NCI-H146 treated with DMSO at 0.1 percent for 48 hours (cell line): ENCODE measurements at regions not wholly inside any gene's neighbourhood (a gene's known extent, or its start where the extent isn't known, plus 50 kb on each side); places are given as distances from the start of the nearest gene placed in this dataset.
"Not testable (repeated sequence)": the region's sequence is repeated elsewhere in the genome, so short reads cannot be mapped to it uniquely, and the experiment has no call there.

Experiments
- DNase-seq: peaks from one replicate; lab custom pipeline; 2025; ENCODE audit not compliant: unreplicated experiment; lab: John Stamatoyannopoulos, UW

- no peak for DNase-seq
Observed at GRCh38 chr7:39824456-39825200, 125.4 kb upstream of the CDK13 start.

- DNase-seq = no peak
Observed at GRCh38 chr7:39825401-39825980, 124.6 kb upstream of the CDK13 start.

- no peak for DNase-seq
Observed at GRCh38 chr7:39826166-39826565, 123.9 kb upstream of the CDK13 start.

- DNase-seq = no peak
Observed at GRCh38 chr7:39827571-39827970, 122.5 kb upstream of the CDK13 start.

GRCh38 chr7:39829028-39829427, 121.0 kb upstream of the CDK13 start:
- no peak for DNase-seq

GRCh38 chr7:39832519-39833085, 117.5 kb upstream of the CDK13 start:
- no peak for DNase-seq

- DNase-seq = peak; percentile 29
Observed at GRCh38 chr7:39833180-39833799, 116.8 kb upstream of the CDK13 start.

GRCh38 chr7:39833865-39834634, 116.0 kb upstream of the CDK13 start:
- not testable (repeated sequence) for DNase-seq

GRCh38 chr7:39838326-39838725, 111.7 kb upstream of the CDK13 start:
- DNase-seq = peak; percentile 27

- DNase-seq = no peak
Observed at GRCh38 chr7:39845006-39845405, 105.0 kb upstream of the CDK13 start.

GRCh38 chr7:39847227-39847626, 102.8 kb upstream of the CDK13 start:
- DNase-seq = no peak

GRCh38 chr7:39851466-39852045, 98.5 kb upstream of the CDK13 start:
- DNase-seq = no peak

- not testable (repeated sequence) for DNase-seq
Observed at GRCh38 chr7:39854616-39855324, 95.3 kb upstream of the CDK13 start.

GRCh38 chr7:39855325-39855674, 94.8 kb upstream of the CDK13 start:
- no peak for DNase-seq

GRCh38 chr7:39863675-39864322, 86.3 kb upstream of the CDK13 start:
- DNase-seq = not testable (repeated sequence)

GRCh38 chr7:39869888-39870522, 80.1 kb upstream of the CDK13 start:
- DNase-seq = not testable (repeated sequence)

GRCh38 chr7:39871610-39872009, 78.4 kb upstream of the CDK13 start:
- DNase-seq = not testable (repeated sequence)

- DNase-seq = no peak
Observed at GRCh38 chr7:39880556-39880955, 69.5 kb upstream of the CDK13 start.

- no peak for DNase-seq
Observed at GRCh38 chr7:39882148-39882784, 67.8 kb upstream of the CDK13 start.
